ENCODE measurements at regions not wholly inside any gene's neighbourhood (a gene's known extent, or its start where the extent isn't known, plus 50 kb on each side); places are given as distances from the start of the nearest gene placed in this dataset.

DNA sequence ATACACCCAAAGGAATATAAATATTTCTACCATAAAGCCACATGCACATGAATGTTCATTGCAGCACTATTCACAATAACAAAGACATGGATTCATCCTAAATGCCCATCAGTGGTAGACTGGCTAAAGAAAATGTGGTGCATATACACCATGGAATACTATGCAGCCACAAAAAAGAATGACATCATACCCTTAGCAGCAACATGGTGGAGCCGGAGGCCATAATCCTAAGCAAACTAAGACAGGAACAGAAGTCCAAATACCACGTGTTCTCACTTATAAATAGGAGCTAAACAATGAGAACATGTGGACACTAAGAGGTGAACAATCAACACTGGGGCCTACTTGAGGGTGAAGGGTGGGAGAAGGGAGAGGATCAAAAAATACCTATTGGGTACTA lies 198.5 kb downstream of the BMP4 start:
- Histone ChIP-seq H3K36me3 (ENCODE audit: control insufficient read depth in 5 of 5, insufficient read depth in 5 of 5, low read length in 5 of 5) (no peaks in the 10 kb centered on the region), H3K4me3 (ENCODE audit: low read depth in 1 of 5, low read length in 5 of 5) (no peak overlapping the region)

DNA sequence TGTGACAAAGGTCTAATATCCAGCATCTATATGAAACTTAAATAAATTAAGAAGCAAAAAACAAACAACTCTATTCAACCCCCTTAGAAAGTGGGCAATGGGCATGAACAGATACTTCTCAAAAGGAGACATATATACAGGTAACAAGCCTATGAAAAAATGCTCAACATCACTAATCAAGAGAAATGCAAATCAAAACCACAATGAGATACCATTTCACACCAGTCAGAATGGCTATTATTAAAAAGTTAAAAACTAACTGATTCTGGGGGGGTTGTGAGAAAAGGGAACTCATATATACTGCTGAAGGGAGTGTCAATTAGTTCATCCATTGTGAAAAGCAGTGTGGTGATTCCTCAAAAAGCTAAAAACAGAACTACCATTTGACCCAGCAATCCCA lies 198.9 kb downstream of the BMP4 start:
- no peak overlapping the region for H3K27ac ChIP-seq (ENCODE audit: low read depth, low read length)
- H3K4me1 ChIP-seq (ENCODE audit: control insufficient read depth in 5 of 5, insufficient read depth in 5 of 5, low read length in 5 of 5): no peaks in the 10 kb centered on the region
- no peak overlapping the region for H3K9ac ChIP-seq (ENCODE audit: low read length in 5 of 5)
- H3K36me3 ChIP-seq (ENCODE audit: control insufficient read depth in 5 of 5, insufficient read depth in 5 of 5, low read length in 5 of 5): no peaks in the 10 kb centered on the region
- no peaks in the 10 kb centered on the region for H3K27me3 ChIP-seq (ENCODE audit: control insufficient read depth in 5 of 5, insufficient read depth in 4 of 5, low read length in 5 of 5)
- H3K4me3 ChIP-seq (ENCODE audit: low read depth in 1 of 5, low read length in 5 of 5): no peak overlapping the region
- H3K9me3 ChIP-seq (ENCODE audit: control insufficient read depth in 5 of 5, low read length in 5 of 5): peaks cover 0 to 13% (median 0%) of the 10 kb centered on the region in 5 donors

More for the DNA sequence above, 198.5 kb downstream of the BMP4 start:
- Histone ChIP-seq H3K9ac (ENCODE audit: low read length in 5 of 5) (no peak overlapping the region), H3K4me1 (ENCODE audit: control insufficient read depth in 5 of 5, insufficient read depth in 5 of 5, low read length in 5 of 5) (no peaks in the 10 kb centered on the region), H3K9me3 (ENCODE audit: control insufficient read depth in 5 of 5, low read length in 5 of 5) (peaks cover 0 to 13% (median 0%) of the 10 kb centered on the region in 5 donors), H3K27ac (ENCODE audit: low read depth, low read length) (no peak overlapping the region), H3K27me3 (ENCODE audit: control insufficient read depth in 5 of 5, insufficient read depth in 4 of 5, low read length in 5 of 5) (no peaks in the 10 kb centered on the region)

DNA sequence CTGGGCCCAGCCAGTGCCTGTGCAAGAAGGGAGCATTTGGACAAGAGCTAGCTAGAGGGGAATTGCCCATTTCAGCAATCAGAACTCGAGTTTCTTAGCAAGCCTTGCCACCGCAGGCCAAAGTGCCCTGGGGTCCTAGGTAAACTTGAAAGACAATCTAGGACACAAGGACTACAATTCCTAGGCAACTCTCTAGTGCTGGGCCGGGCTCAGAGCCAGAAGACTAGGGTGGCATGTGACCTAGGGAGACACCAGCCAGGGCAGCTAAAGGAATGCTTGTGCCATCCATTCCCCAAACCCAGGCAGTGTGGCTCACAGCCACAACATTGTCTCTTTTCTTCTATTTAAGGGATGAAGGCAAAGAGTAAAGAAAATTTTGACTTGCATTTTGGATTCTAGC lies 205.0 kb downstream of the BMP4 start:
- Histone ChIP-seq H3K9ac (ENCODE audit: low read length in 5 of 5) (no peak overlapping the region), H3K27ac (ENCODE audit: low read depth, low read length) (no peak overlapping the region), H3K27me3 (ENCODE audit: control insufficient read depth in 5 of 5, insufficient read depth in 4 of 5, low read length in 5 of 5) (no peaks in the 10 kb centered on the region), H3K36me3 (ENCODE audit: control insufficient read depth in 5 of 5, insufficient read depth in 5 of 5, low read length in 5 of 5) (no peaks in the 10 kb centered on the region), H3K4me3 (ENCODE audit: low read depth in 1 of 5, low read length in 5 of 5) (no peak overlapping the region), H3K4me1 (ENCODE audit: control insufficient read depth in 5 of 5, insufficient read depth in 5 of 5, low read length in 5 of 5) (no peaks in the 10 kb centered on the region), H3K9me3 (ENCODE audit: control insufficient read depth in 5 of 5, low read length in 5 of 5) (no peaks in the 10 kb centered on the region)

DNA sequence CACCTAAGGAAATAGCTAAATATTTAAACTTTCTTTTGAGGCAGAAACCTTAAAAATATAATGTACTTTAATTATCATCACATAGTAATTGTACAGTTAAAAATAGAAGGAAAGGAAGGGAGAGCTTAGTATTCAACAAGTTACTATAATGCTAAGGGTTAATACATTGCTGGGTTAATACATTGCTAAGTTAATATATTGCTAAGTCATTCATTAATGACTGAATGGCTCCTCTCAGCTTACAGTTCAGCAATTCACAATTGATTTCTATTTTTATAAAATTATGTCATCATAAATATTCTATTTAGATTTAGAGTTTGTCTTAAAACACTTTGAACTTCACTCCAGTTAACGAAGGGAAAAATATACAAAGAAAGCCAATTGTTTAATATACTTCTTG lies 207.9 kb downstream of the BMP4 start:
- no peaks in the 10 kb centered on the region for H3K27me3 ChIP-seq (ENCODE audit: control insufficient read depth in 5 of 5, insufficient read depth in 4 of 5, low read length in 5 of 5)
- no peak overlapping the region for H3K27ac ChIP-seq (ENCODE audit: low read depth, low read length)

DNA sequence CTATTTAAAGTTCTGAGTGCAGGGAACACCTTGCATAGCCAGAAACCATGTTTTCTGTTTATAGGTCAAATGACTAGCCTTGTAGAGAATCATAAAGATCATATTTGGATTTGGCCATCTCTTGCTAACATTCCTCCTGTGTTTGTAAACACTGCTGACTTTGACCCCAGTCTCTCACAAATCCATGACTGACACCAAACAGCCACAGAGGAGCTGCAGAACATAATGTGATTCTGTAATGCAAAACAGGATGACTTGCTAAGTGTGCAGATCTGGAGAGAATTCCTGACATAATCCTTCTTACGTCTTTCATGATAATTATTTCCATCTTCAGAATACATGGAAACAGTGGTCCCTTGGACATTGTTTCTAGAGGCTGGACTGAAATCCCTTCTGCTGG lies 211.8 kb downstream of the BMP4 start:
- Histone ChIP-seq H3K9me3 (ENCODE audit: control insufficient read depth in 5 of 5, low read length in 5 of 5) (no peaks in the 10 kb centered on the region), H3K4me3 (ENCODE audit: low read depth in 1 of 5, low read length in 5 of 5) (no peak overlapping the region), H3K4me1 (ENCODE audit: control insufficient read depth in 5 of 5, insufficient read depth in 5 of 5, low read length in 5 of 5) (no peaks in the 10 kb centered on the region), H3K27me3 (ENCODE audit: control insufficient read depth in 5 of 5, insufficient read depth in 4 of 5, low read length in 5 of 5) (no peaks in the 10 kb centered on the region), H3K27ac (ENCODE audit: low read depth, low read length) (no peak overlapping the region), H3K9ac (ENCODE audit: low read length in 5 of 5) (no peak overlapping the region), H3K36me3 (ENCODE audit: control insufficient read depth in 5 of 5, insufficient read depth in 5 of 5, low read length in 5 of 5) (no peaks in the 10 kb centered on the region)

More for the DNA sequence above, 207.9 kb downstream of the BMP4 start:
- Histone ChIP-seq H3K9ac (ENCODE audit: low read length in 5 of 5) (no peak overlapping the region), H3K36me3 (ENCODE audit: control insufficient read depth in 5 of 5, insufficient read depth in 5 of 5, low read length in 5 of 5) (no peaks in the 10 kb centered on the region), H3K9me3 (ENCODE audit: control insufficient read depth in 5 of 5, low read length in 5 of 5) (no peaks in the 10 kb centered on the region), H3K4me3 (ENCODE audit: low read depth in 1 of 5, low read length in 5 of 5) (no peak overlapping the region), H3K4me1 (ENCODE audit: control insufficient read depth in 5 of 5, insufficient read depth in 5 of 5, low read length in 5 of 5) (no peaks in the 10 kb centered on the region)

DNA sequence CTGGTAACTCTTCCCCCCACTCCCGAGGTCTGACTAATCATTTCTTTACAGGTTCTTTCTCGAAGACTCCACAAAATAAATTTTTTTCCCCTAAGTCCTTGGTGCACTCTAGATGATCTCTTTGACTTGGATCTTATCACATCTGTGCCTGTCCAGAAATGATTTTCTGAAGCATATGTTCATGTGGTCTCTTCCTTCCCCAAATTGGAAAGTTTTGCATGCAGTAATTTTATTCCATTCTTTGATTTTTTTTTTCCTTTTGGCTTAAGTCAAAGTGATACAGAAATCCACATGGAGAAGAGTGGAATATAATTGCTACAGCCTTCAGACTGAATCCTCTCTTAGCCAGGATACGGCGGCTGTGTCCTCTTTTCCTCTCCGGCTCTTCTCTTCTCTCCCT lies 213.3 kb downstream of the BMP4 start:
- Histone ChIP-seq H3K27me3 (ENCODE audit: control insufficient read depth in 5 of 5, insufficient read depth in 4 of 5, low read length in 5 of 5) (no peaks in the 10 kb centered on the region), H3K36me3 (ENCODE audit: control insufficient read depth in 5 of 5, insufficient read depth in 5 of 5, low read length in 5 of 5) (no peaks in the 10 kb centered on the region), H3K9me3 (ENCODE audit: control insufficient read depth in 5 of 5, low read length in 5 of 5) (no peaks in the 10 kb centered on the region), H3K9ac (ENCODE audit: low read length in 5 of 5) (no peak overlapping the region), H3K27ac (ENCODE audit: low read depth, low read length) (no peak overlapping the region), H3K4me1 (ENCODE audit: control insufficient read depth in 5 of 5, insufficient read depth in 5 of 5, low read length in 5 of 5) (no peaks in the 10 kb centered on the region), H3K4me3 (ENCODE audit: low read depth in 1 of 5, low read length in 5 of 5) (no peak overlapping the region)

DNA sequence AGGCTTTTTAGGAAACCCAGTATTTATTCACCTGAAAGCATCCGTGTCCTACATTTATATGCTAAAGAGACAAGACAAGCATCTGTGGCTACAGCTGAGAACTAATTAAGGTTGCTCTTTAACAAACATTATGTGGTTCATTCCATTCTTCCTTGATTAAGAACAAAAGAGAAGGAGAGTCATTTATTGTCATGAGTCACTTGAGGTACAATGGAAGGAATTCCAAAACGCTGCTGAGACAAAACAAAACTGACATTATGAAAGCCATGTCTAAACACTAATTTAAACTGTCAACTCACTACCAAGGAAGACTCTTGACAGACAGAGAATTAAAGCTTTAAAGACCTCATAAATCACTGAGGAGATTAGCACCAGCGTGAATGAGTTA lies 214.4 kb downstream of the BMP4 start:
- no peaks in the 10 kb centered on the region for H3K27me3 ChIP-seq (ENCODE audit: control insufficient read depth in 5 of 5, insufficient read depth in 4 of 5, low read length in 5 of 5)
- no peak overlapping the region for H3K4me3 ChIP-seq (ENCODE audit: low read depth in 1 of 5, low read length in 5 of 5)
- H3K36me3 ChIP-seq (ENCODE audit: control insufficient read depth in 5 of 5, insufficient read depth in 5 of 5, low read length in 5 of 5): no peaks in the 10 kb centered on the region
- no peak overlapping the region for H3K27ac ChIP-seq (ENCODE audit: low read depth, low read length)
- H3K4me1 ChIP-seq (ENCODE audit: control insufficient read depth in 5 of 5, insufficient read depth in 5 of 5, low read length in 5 of 5): no peaks in the 10 kb centered on the region
- no peaks in the 10 kb centered on the region for H3K9me3 ChIP-seq (ENCODE audit: control insufficient read depth in 5 of 5, low read length in 5 of 5)
- no peak overlapping the region for H3K9ac ChIP-seq (ENCODE audit: low read length in 5 of 5)

DNA sequence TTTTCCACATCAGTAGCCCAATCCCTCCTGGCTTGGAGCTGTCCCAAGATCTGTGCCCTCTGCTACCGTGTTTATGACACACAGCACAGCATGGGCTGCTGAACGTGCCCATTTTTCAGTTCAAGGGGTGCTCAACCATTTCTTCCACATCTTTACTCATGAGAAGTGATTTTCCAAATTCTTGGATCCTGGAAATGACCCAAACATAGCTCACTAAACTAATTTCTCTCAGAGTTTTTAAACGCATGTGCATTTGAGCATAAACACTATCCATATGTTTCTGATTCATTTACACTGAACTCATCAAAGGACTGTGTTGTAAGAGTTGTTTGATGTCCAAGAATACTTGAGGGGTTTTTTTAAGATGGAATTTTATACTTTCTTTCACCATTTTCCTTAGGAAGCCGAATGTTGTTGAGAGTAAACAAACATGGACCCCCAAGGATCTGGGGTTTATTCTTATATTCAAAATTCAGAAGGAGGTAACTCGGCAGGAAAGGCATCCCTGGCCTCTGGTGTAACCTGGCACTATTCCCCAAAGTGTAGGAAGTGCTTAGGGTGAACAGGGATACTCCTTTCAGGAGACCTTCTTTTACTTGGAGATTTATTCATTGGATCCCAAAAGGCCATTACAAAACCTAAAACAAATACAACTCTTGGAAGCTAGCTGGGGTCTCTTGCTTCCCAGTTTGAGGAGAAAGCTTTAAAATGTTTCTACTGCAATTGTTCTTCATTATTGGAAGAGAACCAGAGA lies 215.0 kb downstream of the BMP4 start:
- Histone ChIP-seq H3K27me3 (ENCODE audit: control insufficient read depth in 5 of 5, insufficient read depth in 4 of 5, low read length in 5 of 5) (no peaks in the 10 kb centered on the region), H3K27ac (ENCODE audit: low read depth, low read length) (no peak overlapping the region), H3K4me1 (ENCODE audit: control insufficient read depth in 5 of 5, insufficient read depth in 5 of 5, low read length in 5 of 5) (no peaks in the 10 kb centered on the region), H3K36me3 (ENCODE audit: control insufficient read depth in 5 of 5, insufficient read depth in 5 of 5, low read length in 5 of 5) (no peaks in the 10 kb centered on the region), H3K4me3 (ENCODE audit: low read depth in 1 of 5, low read length in 5 of 5) (no peak overlapping the region), H3K9ac (ENCODE audit: low read length in 5 of 5) (no peak overlapping the region), H3K9me3 (ENCODE audit: control insufficient read depth in 5 of 5, low read length in 5 of 5) (no peaks in the 10 kb centered on the region)

DNA sequence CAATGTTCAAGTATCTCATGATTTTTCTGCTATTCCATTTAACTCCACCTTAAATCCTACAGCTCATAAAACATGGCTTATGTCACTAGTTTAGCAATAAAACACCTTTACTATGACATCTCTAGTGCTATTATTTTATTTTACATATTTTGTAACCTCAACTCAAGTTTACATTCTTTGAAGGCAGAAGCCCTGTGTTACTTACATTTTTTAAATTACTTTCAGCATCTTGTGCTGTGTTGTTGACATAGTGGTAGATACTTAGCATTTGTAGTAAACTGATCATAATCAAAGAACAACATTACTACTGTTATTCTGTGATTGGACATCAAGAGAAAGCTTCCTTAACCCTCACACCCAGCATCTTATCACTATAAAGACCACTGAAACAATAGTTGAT lies 216.1 kb downstream of the BMP4 start:
- H3K9ac ChIP-seq (ENCODE audit: low read length in 5 of 5): no peak overlapping the region
- no peak overlapping the region for H3K4me3 ChIP-seq (ENCODE audit: low read depth in 1 of 5, low read length in 5 of 5)
- no peaks in the 10 kb centered on the region for H3K4me1 ChIP-seq (ENCODE audit: control insufficient read depth in 5 of 5, insufficient read depth in 5 of 5, low read length in 5 of 5)
- no peak overlapping the region for H3K27ac ChIP-seq (ENCODE audit: low read depth, low read length)
- H3K9me3 ChIP-seq (ENCODE audit: control insufficient read depth in 5 of 5, low read length in 5 of 5): no peaks in the 10 kb centered on the region
- no peaks in the 10 kb centered on the region for H3K27me3 ChIP-seq (ENCODE audit: control insufficient read depth in 5 of 5, insufficient read depth in 4 of 5, low read length in 5 of 5)
- H3K36me3 ChIP-seq (ENCODE audit: control insufficient read depth in 5 of 5, insufficient read depth in 5 of 5, low read length in 5 of 5): no peaks in the 10 kb centered on the region

DNA sequence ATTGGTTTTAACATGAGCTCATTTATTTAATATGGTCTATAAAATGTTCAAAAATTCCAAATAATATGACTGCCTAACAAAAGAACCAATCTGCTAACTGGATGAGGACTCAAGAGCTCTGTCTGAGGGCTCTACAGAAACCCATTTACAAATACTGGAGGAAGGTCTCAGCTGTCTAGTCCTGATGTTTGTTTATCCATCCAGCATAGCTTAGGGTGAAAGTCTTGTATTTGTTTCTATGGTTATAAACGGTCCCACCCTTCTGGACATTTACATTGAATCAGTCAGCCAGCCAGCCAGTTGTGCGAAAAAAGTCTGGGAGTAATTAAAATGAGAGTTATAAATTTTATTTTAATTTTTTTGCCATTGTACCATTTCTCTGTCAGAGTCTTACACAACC lies 220.7 kb downstream of the BMP4 start:
- H3K4me3 ChIP-seq (ENCODE audit: low read depth in 1 of 5, low read length in 5 of 5): no peak overlapping the region
- no peak overlapping the region for H3K27ac ChIP-seq (ENCODE audit: low read depth, low read length)
- H3K9ac ChIP-seq (ENCODE audit: low read length in 5 of 5): no peak overlapping the region
- H3K9me3 ChIP-seq (ENCODE audit: control insufficient read depth in 5 of 5, low read length in 5 of 5): no peaks in the 10 kb centered on the region
- H3K36me3 ChIP-seq (ENCODE audit: control insufficient read depth in 5 of 5, insufficient read depth in 5 of 5, low read length in 5 of 5): no peaks in the 10 kb centered on the region
- H3K27me3 ChIP-seq (ENCODE audit: control insufficient read depth in 5 of 5, insufficient read depth in 4 of 5, low read length in 5 of 5): no peaks in the 10 kb centered on the region
- H3K4me1 ChIP-seq (ENCODE audit: control insufficient read depth in 5 of 5, insufficient read depth in 5 of 5, low read length in 5 of 5): no peaks in the 10 kb centered on the region

Measured in subcutaneous abdominal adipose tissue (tissue), 5 donors.